Activated naive CD4-positive, alpha-beta T cell treated with anti-CD3 and anti-CD28 coated beads, Interleukin-2, amount 50 U/mL, for 16 hours (primary cell): ENCODE measurements at regions not wholly inside any gene's neighbourhood (a gene's known extent, or its start where the extent isn't known, plus 50 kb on each side); places are given as distances from the start of the nearest gene placed in this dataset.
"Not testable (repeated sequence)": the region's sequence is repeated elsewhere in the genome, so short reads cannot be mapped to it uniquely, and the experiment has no call there.

Source experiments
- DNase-seq: peaks from one replicate; pipeline ENCODE4 v3.0.0-alpha.2; 2020

DNA sequence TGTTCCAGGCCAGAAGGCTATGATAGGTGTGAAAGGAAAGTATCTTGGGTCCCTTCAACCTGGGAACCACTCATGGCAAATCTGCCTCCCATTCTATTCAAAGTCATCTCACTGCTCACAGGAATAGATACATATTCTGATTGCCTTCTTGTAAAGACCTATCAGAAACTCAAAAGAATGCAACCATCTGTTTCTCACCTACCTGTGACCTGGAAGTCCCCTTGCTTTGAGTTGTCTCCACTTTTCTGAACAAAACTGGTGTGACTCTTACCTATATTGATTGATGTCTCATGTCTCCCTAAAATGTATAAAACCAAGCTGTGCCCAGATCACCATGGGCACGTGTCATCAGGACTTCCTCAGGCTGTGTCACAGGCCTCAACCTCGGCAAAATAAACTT lies 1149.3 kb downstream of the NSUN3 start:
- no peak for DNase-seq

- no peak for DNase-seq
These were observed 1152.6 kb downstream of the NSUN3 start for GRCh38 chr3:95215437-95215957.

GRCh38 chr3:95217661-95218060 lies 1154.8 kb downstream of the NSUN3 start:
- no peak for DNase-seq

DNA sequence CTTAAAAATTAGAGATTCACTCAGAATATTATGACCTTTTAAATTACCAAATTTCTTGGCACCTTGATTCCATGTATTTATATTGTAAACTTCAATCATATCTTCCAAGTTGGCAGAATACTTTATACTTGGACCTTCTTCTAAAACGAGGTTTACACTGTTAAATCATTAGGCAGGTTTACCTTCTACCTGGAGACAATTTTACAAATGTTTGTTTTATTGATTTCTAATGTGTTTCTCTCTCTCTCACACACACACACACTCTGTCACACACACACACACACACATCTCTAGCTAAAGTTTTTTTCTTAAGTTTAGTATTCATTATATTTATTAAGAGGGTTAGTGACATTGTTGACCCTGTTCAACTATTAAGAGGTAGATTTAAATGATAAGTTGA lies 1155.6 kb downstream of the NSUN3 start:
- DNase-seq: no peak

DNA sequence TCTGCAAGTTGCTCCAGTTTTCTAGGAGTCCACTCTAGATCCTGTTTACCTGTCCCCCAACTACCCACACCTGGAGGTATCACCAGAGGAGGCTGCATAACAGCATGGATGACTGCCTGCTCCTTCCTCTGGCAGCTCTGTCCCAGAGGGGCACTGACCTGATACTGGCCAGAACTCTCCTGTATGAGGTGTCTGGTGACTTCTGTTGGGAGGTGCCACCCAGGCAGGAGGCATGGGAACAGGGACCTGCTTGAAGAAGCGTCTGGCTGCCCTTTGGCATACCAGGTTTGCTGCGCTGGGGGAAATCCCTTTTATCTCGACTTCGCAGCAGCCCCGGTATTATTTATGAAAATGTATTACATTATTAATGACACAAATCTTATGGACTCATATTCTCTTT lies 1163.6 kb downstream of the NSUN3 start:
- no peak for DNase-seq

- no peak for DNase-seq
These were observed 1164.2 kb downstream of the NSUN3 start for GRCh38 chr3:95227092-95227491.

GRCh38 chr3:95228416-95228815 lies 1165.6 kb downstream of the NSUN3 start:
- DNase-seq: no peak

DNA sequence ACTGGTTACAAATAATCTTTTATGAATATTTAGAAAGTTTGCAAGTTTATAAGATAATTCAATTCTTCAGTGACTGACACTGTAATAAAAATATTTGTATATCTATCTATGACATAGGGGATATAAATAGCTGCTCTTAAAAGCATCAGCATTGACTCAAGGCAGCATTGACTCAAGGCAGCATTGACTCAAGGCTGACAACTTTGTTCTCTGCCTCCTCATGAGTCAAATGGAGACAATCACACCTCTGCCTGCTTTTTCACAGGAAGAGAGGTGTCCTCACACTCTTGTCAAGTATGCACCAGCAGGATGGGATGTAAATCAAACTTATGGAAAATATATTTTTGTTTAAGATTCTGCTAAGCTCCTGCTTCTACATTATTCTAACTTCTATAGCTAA lies 1173.1 kb downstream of the NSUN3 start:
- DNase-seq: no peak

- no peak for DNase-seq
These were observed 1174.9 kb downstream of the NSUN3 start for GRCh38 chr3:95237783-95238182.

DNA sequence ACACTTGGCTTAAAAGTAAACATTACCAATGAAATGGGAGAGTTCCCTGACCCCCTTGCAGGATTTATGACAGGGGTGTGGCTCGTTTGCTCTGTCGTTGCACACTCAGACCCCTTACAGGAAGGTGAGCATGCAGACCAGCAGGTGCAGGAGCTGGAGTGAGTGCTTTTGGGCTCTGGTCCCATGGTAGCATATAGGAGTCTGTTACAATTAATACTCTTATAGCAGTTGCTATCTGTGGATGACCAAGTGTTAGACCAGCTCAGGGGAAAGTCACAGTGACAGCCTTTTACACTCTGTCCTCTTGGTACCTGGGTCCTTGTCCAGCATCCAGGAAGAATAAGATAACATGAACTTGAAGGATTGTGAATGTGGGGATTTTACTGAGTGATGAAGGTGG lies 1177.5 kb downstream of the NSUN3 start:
- DNase-seq: no peak

DNA sequence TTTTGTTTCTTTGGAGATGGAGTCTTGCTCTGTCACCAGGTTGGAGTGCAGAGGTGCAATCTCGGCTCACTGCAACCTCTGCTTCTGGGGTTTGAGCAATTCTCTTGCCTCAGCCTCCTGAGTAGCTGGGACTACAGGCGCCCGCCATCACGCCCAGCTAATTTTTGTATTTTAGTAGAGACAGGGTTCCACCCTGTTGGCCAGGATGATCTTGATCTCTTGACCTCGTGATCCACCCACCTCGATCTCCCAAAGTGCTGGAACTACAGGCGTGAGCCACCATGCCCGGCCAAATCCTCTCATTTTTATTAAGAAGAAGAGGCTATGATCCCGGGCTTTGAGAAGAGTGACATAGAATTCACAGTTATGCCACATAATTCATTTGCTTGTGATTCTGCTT lies 1178.4 kb downstream of the NSUN3 start:
- not testable (repeated sequence) for DNase-seq

DNA sequence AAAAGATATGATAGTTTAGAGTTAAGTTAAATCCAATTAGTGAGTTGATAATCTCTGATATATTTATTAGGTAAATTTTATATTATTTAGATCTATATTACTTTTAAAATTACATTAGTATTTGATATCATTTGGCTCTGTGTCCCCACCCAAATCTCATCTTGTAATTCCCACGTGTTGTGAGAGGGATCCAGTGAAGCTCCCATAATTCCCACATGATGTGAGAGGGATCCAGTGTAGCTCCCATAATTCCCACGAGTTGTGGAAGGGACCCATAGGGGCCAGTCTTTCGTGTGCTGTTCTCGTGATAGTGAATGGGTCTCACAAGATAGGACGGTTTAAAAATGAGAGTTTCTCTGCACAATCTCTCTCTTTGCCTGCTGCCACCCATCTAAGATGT lies 1183.6 kb downstream of the NSUN3 start:
- no peak for DNase-seq

- no peak for DNase-seq
These were observed 1191.2 kb downstream of the NSUN3 start for GRCh38 chr3:95254061-95254460.

DNA sequence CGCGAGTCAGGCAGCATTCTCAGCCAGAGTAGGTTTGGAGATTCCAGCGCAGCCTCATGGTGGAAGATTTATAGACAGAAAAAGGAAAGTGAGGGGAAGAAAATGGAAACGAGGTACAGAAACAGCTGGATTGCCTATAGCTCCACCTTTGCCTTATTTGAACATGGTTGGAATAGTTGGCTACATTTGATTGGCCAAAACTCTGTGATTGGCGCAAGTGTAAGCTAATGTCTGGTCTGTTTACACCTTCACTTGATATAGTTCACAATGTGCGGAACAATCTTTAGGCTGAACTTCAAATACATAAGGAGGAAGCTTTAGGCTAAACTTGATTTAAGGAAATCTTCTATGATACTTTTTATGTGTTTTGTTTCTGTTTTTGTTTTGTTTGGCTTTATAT lies 1191.9 kb downstream of the NSUN3 start:
- DNase-seq: no peak

GRCh38 chr3:95265129-95265528 lies 1202.3 kb downstream of the NSUN3 start:
- DNase-seq: no peak

DNA sequence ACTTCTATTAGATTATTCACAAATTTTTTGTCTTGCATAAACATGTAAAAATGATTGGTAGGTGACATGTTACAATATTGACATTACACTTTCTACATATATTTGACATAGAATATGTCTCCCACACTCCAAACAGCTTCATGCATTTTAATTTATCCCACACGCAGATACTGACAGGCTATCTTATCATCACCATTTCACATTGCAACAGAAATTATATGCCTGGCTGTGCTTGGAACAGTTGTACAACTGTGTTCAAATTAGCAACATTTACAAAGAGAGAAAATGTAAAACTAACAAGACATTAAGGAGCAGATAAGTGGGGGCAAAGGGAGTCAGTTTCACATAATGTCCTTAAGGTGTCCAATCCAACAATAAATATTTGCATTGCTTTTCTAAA lies 1208.5 kb downstream of the NSUN3 start:
- no peak for DNase-seq

GRCh38 chr3:95272166-95272565 lies 1209.3 kb downstream of the NSUN3 start:
- no peak for DNase-seq

DNA sequence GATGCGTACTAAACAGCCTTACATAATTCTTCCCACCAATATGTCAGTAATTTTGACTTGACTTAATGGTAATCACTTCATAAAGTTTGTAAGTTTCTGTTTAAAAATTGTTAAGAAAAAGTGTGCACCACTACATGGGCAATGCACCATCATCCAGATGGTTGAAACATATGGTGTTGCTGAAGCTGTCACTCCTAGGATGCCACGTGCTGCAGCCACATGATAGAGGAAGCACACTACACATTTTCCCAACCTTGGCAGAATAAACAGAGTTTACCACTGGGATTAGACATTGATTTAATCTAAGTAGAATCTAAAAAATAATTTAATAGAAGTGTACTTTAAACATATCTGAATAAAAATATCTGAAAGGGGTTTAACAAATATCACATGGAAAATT lies 1209.9 kb downstream of the NSUN3 start:
- DNase-seq: no peak

DNA sequence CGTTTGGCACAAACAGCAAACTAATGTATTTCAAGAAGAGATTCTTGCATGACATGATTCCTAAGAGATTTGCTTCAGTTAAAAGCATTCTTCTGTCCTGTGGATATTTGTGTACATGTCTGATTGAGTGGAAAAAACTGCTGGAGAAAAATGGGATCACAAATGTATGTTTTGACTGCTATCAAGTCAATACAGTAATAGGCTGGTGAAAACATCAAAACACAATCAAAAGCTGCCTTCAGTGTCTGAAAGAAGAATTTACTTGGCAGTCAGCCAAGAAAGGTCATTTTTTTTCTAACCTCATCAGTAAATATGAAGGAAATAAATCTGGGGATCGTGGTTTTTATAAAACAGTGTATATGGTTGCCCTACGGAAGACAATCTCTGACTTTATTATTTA lies 1214.8 kb downstream of the NSUN3 start:
- DNase-seq: no peak

DNA sequence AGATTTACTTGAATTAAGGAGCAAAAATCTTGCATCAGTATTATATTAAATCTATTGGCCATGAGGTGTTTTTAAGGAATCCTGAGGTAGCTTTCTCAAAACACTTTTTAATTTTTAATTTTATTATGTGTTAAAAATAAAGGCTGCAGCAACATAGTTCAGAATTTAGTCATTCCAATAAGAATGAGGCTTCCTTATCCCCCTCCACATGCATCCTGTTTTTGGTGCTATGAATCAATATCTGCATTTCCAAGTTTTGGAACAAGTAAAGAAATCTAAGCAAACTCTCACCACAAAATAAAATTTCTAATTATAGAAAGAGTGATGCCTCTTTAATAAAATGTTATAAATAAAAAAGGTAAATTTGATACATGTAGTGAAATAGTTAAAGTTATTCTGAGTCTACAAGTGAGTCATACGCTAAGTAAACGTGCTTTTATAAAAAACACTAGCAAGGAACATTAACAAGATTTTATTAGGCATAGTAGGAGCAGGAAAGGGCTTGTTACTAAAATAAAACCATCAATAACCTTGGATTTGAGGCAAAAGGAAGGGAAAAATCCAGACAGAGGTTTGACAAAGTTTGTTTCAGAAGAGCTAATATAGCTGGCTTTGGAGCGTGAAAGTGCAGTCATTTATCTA lies 1218.0 kb downstream of the NSUN3 start:
- no peak for DNase-seq

DNA sequence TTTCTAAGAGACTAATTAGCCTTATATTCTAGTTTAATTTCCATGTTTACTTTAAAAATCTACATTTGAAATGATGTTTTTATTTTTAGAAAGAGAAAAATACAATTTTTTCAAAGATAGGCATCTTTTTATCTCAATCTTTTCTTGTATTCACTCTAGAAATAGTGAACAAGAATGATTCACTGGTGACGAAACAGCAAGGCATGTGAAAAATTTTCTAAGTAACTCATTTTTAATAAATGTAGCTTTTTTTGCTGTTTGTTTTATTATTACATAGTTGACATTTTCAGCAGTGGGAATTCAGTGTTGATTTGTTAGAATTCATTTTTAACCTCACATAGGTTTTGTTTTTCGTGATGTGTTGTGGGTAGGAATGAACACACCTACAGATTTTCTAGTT lies 1226.4 kb downstream of the NSUN3 start:
- no peak for DNase-seq

DNA sequence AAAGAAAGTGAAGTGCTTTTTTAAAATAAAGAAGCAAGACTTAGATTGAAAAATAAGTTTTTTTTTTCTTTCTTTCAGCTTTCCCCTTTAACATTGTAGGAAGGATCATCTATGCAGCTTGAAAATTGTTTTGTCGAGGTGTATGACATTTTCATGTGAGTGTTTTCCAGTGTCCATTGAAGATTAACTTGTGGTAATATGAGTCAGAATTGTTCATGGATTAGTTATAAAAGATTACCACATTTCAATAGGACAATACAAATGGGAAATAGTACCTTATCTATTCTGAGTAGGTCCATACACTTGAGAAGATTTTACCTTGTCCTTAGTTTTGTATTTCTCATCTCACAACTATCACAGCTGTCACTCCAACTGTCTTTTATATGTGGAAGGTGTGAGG lies 1234.7 kb downstream of the NSUN3 start:
- DNase-seq: no peak

DNA sequence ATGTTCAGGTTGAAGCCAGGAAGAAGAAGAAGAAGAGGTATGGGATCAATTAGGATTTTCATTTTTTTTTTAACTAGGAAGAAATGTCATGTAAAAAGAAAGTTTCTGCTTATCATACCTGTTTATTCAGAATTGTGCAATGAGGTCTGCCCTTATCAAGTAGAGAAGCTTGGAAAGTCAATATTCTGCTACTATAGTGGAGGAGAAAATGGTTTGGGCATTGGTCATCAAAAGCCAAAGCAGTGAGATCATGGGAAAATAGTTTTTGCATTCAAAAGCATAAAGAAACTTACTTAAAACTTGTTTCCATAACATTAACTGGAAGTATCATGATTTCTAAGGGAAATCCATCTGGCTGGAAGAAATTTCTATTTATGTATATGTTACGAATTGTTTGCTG lies 1239.2 kb downstream of the NSUN3 start:
- DNase-seq: no peak

DNA sequence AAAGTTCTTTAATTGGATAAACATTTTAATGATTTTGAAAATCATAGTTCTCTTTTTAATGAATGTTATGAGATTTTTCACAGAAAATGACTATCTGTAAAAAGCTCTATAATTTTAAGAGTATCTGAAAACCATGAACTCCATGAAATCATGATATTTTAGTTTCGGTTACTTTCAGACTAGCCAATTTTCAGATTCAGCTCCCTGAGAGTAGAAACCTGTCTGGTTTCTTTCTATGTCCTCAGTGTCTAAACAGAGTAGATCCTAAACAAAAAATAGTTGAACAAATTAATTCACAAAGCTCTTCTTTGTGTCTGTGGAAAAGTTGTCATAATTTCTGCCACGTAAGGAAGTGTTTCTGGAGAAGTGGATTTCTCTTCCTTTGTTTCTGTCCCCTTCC lies 1247.7 kb downstream of the NSUN3 start:
- DNase-seq: no peak

GRCh38 chr3:95311272-95311671 lies 1248.4 kb downstream of the NSUN3 start:
- no peak for DNase-seq

- DNase-seq: no peak
These were observed 1249.8 kb downstream of the NSUN3 start for GRCh38 chr3:95312650-95313049.
